GM12878 (cell line): ENCODE measurements at regions not wholly inside any gene's neighbourhood (a gene's known extent, or its start where the extent isn't known, plus 50 kb on each side); places are given as distances from the start of the nearest gene placed in this dataset.

Experiments used
- ATAC-seq: fragments of 200-7000 bp; cut with Tn5 transposase; 3 replicates; pipeline ENCODE4 v1.9.1; 2020; ENCODE audit warnings: mild to moderate bottlenecking, moderate library complexity
- BruUV-seq: library from RNA; stranded (reverse); fragments of 400-500 nt; replicated peaks from 2 replicates; lab custom pipeline; 2021; lab: Mats Ljungman, UMichigan
- CTCF ChIA-PET: fragments of 300-600 bp; sonication (Branson Sonifier 250); formaldehyde crosslinking; extraction: SDS; loops from one replicate; lab custom pipeline; 2021; ENCODE audit warnings: inconsistent platforms; lab: Yijun Ruan, JAX
- POLR2A ChIA-PET: fragments of 350-600 bp; formaldehyde crosslinking; extraction: SDS; loops from one replicate; lab custom pipeline; 2021; ENCODE audit warnings: inconsistent platforms; lab: Charles Lee
- RAD21 ChIA-PET: fragments of 300-600 bp; sonication (Branson Sonifier 250); formaldehyde crosslinking; loops from one replicate; lab custom pipeline; 2023; ENCODE audit warnings: antibody characterized with exemption; ENCODE audit not compliant: unreplicated experiment; lab: Charles Lee
- SMC1A ChIA-PET: fragments of 300-600 bp; sonication (Branson Sonifier 250); formaldehyde crosslinking; loops from one replicate; lab custom pipeline; 2023; ENCODE audit not compliant: unreplicated experiment, uncharacterized antibody; lab: Charles Lee
- DNase-seq: peaks from one replicate; pipeline ENCODE4 v3.0.0-alpha.2; 2011; ENCODE audit warnings: low read depth, low spot score
- FAIRE-seq: peaks from 3 replicates; lab custom pipeline; 2011; peaks lifted over from hg19 to GRCh38; lab: Jason Lieb, UNC
- H2AFZ ChIP-seq: 2 replicates; pipeline ENCODE4 v1.6.0; 2011; ENCODE audit warnings: low read depth, low read length, control low read depth; ENCODE audit not compliant: control insufficient read depth
- H3K27ac ChIP-seq: 2 replicates; pipeline ENCODE4 v1.5.1; 2011; ENCODE audit warnings: control low read depth; ENCODE audit not compliant: control insufficient read depth, insufficient read depth
- H3K27me3 ChIP-seq, 2 experiments: replicated peaks in 1 of 2; 2 replicates each; pipeline versions ENCODE4 v1.6.0 to v1.6.1; 2011; ENCODE audit warnings: low read length in 1 of 2; ENCODE audit not compliant: control insufficient read depth in 2 of 2, insufficient read depth in 2 of 2
- H3K36me3 ChIP-seq, 2 experiments: 2 replicates each; pipeline ENCODE4 v1.5.1; 2011; ENCODE audit warnings: low read length in 1 of 2; ENCODE audit not compliant: control insufficient read depth in 2 of 2, insufficient read depth in 2 of 2
- H3K4me1 ChIP-seq: 2 replicates; pipeline ENCODE4 v1.6.1; 2011; ENCODE audit warnings: mild to moderate bottlenecking, low read length, moderate library complexity, mixed read lengths; ENCODE audit not compliant: control insufficient read depth, insufficient read depth
- H3K4me2 ChIP-seq: 2 replicates; pipeline ENCODE4 v1.6.0; 2011; ENCODE audit warnings: control low read depth; ENCODE audit not compliant: control insufficient read depth, insufficient read depth
- H3K4me3 ChIP-seq: fragments of 200-600 bp; sonication (generic); 2 replicates; pipeline ENCODE4 v1.5.1; 2016
- H3K79me2 ChIP-seq: 2 replicates; pipeline ENCODE4 v1.6.0; 2011; ENCODE audit warnings: low read length; ENCODE audit not compliant: control insufficient read depth, insufficient read depth
- H3K9ac ChIP-seq: 2 replicates; pipeline ENCODE4 v1.8.0; 2011; ENCODE audit warnings: low read length, control low read depth, mixed read lengths; ENCODE audit not compliant: control insufficient read depth, insufficient read depth
- H3K9me3 ChIP-seq: replicated peaks from 3 replicates; pipeline ENCODE4 v1.5.1; 2011; ENCODE audit warnings: mild to moderate bottlenecking, low read length; ENCODE audit not compliant: control insufficient read depth, insufficient read depth
- H4K20me1 ChIP-seq: 2 replicates; pipeline ENCODE4 v1.6.0; 2011; ENCODE audit not compliant: control insufficient read depth, insufficient read depth
- ETV6 ChIP-seq, 2 experiments: fragments of 450-650 bp in 1 of 2; IDR thresholded peaks in 1 of 2; conservative IDR thresholded peaks in 1 of 2; 2 replicates each; pipeline ENCODE4 v1.6.1; 2014; ENCODE audit warnings: antibody characterized with exemption in 1 of 2, borderline replicate concordance in 1 of 2, low read depth in 1 of 2, mild to moderate bottlenecking in 1 of 2, moderate library complexity in 1 of 2
- EZH2 ChIP-seq: IDR thresholded peaks from 2 replicates; pipeline ENCODE4 v1.6.1; 2012; ENCODE audit warnings: low read depth, mild to moderate bottlenecking, control low read depth, inconsistent platforms, low read length, borderline replicate concordance; ENCODE audit not compliant: control insufficient read depth
- FOXK2 ChIP-seq: fragments of 450-650 bp; IDR thresholded peaks from 2 replicates; pipeline ENCODE4 v1.6.1; 2017; ENCODE audit warnings: mild to moderate bottlenecking, moderate library complexity
- HSF1 ChIP-seq: fragments of 150-350 bp; IDR thresholded peaks from 2 replicates; pipeline ENCODE4 v1.6.1; 2014; ENCODE audit warnings: mild to moderate bottlenecking, low read depth, low read length
- MEF2A ChIP-seq: IDR thresholded peaks from 2 replicates; pipeline ENCODE4 v1.6.1; 2011; ENCODE audit warnings: low read depth, mild to moderate bottlenecking, low read length, moderate library complexity; ENCODE audit not compliant: insufficient read depth
- MTA2 ChIP-seq: fragments of 450-650 bp; IDR thresholded peaks from 2 replicates; pipeline ENCODE4 v1.6.1; 2016; ENCODE audit warnings: low read depth, mild to moderate bottlenecking, moderate library complexity
- MYB ChIP-seq: fragments of 150-350 bp; IDR thresholded peaks from 2 replicates; pipeline ENCODE4 v1.6.1; 2014; ENCODE audit warnings: mild to moderate bottlenecking, low read depth, low read length, borderline replicate concordance
- PAX8 ChIP-seq: fragments of 450-650 bp; IDR thresholded peaks from 2 replicates; pipeline ENCODE4 v1.6.1; 2017; ENCODE audit warnings: mild to moderate bottlenecking, moderate library complexity
- PML ChIP-seq: IDR thresholded peaks from 2 replicates; pipeline ENCODE4 v1.6.1; 2012; ENCODE audit warnings: low read length, inconsistent platforms
- SMAD5 ChIP-seq: IDR thresholded peaks from 2 replicates; pipeline ENCODE4 v1.6.1; 2016; ENCODE audit warnings: antibody characterized with exemption, low read depth
- TAF1 ChIP-seq: IDR thresholded peaks from 2 replicates; pipeline ENCODE4 v1.6.1; 2011; ENCODE audit warnings: mild to moderate bottlenecking, low read depth, low read length, borderline replicate concordance
- ZZZ3 ChIP-seq: IDR thresholded peaks from 2 replicates; pipeline ENCODE4 v1.6.1; 2011; ENCODE audit warnings: low read depth; ENCODE audit not compliant: control insufficient read depth, insufficient read length
- WGBS: methylation state at CpG from one replicate; pipeline ENCODE4 v1.1.6; 2016; ENCODE audit warnings: low lambda C conversion rate; ENCODE audit not compliant: insufficient replicate concordance, insufficient coverage; ENCODE audit errors: missing lambda C conversion rate; 5-methylcytosine and 5-hydroxymethylcytosine counted together
- in situ Hi-C: fragments of 300-500 bp; cut with MboI; formaldehyde crosslinking; loops from 9 replicates; pipeline ENCODE4 v1.14.3; 2018; ENCODE audit warnings: mixed read lengths
- intact Hi-C: fragments of 100-400 bp; cut with micrococcal nuclease; formaldehyde crosslinking; loops from one replicate; pipeline ENCODE4 v1.14.2; 2022; ENCODE audit not compliant: unreplicated experiment
- TF ChIP-seq, protein P1 (sequence below): fragments of 150-350 bp; IDR thresholded peaks from 2 replicates; pipeline ENCODE4 v1.6.1; 2016; ENCODE audit warnings: low read depth, low read length

DNA sequence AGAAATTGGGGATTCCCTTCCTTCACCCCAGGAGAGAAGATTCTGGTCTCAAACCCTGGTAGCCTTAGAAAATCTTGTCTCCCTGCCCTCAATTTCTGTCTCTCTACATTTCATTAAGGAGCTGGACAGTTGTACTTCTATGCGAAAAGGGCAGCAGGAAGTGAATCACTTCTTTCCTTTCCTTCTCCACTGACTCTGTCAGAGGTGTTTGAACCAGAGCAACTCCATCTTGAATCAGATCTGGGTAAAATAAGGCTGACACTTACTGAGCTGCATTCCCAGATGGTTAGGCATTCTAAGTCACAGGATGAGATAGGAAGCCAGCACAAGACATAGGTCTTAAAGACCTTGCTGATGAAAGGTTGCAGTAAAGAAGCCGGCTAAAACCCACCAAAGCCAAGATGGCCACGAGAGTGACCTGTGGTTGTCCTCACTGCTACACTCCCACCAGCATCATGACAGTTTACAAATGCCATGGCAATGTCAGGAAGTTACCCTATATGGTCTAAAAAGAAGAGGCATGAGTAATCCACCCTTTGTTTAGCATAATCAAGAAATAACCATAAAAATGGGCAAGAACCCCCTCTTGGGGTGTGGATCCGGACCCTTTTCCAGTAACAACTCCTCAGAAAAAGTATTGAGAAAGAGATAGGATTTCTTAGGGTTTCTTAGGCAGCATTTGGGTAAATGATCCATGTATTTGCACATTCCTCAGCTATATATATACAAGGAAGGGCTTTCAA lies 95.8 kb upstream of the PLCB4 start (continued):
- TF ChIP-seq, protein P1, sequence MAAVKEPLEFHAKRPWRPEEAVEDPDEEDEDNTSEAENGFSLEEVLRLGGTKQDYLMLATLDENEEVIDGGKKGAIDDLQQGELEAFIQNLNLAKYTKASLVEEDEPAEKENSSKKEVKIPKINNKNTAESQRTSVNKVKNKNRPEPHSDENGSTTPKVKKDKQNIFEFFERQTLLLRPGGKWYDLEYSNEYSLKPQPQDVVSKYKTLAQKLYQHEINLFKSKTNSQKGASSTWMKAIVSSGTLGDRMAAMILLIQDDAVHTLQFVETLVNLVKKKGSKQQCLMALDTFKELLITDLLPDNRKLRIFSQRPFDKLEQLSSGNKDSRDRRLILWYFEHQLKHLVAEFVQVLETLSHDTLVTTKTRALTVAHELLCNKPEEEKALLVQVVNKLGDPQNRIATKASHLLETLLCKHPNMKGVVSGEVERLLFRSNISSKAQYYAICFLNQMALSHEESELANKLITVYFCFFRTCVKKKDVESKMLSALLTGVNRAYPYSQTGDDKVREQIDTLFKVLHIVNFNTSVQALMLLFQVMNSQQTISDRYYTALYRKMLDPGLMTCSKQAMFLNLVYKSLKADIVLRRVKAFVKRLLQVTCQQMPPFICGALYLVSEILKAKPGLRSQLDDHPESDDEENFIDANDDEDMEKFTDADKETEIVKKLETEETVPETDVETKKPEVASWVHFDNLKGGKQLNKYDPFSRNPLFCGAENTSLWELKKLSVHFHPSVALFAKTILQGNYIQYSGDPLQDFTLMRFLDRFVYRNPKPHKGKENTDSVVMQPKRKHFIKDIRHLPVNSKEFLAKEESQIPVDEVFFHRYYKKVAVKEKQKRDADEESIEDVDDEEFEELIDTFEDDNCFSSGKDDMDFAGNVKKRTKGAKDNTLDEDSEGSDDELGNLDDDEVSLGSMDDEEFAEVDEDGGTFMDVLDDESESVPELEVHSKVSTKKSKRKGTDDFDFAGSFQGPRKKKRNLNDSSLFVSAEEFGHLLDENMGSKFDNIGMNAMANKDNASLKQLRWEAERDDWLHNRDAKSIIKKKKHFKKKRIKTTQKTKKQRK = no peak
- no peak for TF ChIP-seq MTA2
- no peak for TF ChIP-seq FOXK2
- no peak for TF ChIP-seq EZH2
- TF ChIP-seq MEF2A = no peak

- CTCF ChIA-PET = no interaction called here
- no peak for ATAC-seq
- Histone ChIP-seq H3K27me3 (no peaks in the 10 kb centered on the region), H3K9me3 (no peaks in the 10 kb centered on the region), H3K36me3 (no peaks in the 10 kb centered on the region), H3K4me1 (no peaks in the 10 kb centered on the region), H3K27ac (no peak overlapping the region), H4K20me1 (no peaks in the 10 kb centered on the region), H3K79me2 (no peaks in the 10 kb centered on the region), H3K4me3 (no peak overlapping the region), H3K9ac (no peak overlapping the region), H2AFZ (no peak overlapping the region), H3K4me2 (no peak overlapping the region)
- no TSS peak for BruUV-seq
- SMC1A ChIA-PET = no interaction called here
- WGBS = 0% methylated on average over 2 of the region's 2 CpGs
- in situ Hi-C loops = no loop called here
- RAD21 ChIA-PET = no interaction called here
- DNase-seq = no peak
- no peak for FAIRE-seq
- intact Hi-C loops = no loop called here
- POLR2A ChIA-PET = no interaction called here
- TF ChIP-seq HSF1 (no peak), PAX8 (no peak), ZZZ3 (no peak), MYB (no peak), ETV6 (conservative IDR thresholded peaks at IDR 0.05 in 1 of 2, IDR thresholded peaks at IDR 0.05 in 1 of 2; ENCODE audit: borderline replicate concordance in 1 of 2, low read depth in 1 of 2) (no peak), PML (no peak), SMAD5 (no peak), TAF1 (no peak)
- TF ChIP-seq, protein P1 = no peak
Measured at GRCh38 chr20:8974009-8974708, 94.7 kb upstream of the PLCB4 start.
